ENCODE measurements at regions not wholly inside any gene's neighbourhood (a gene's known extent, or its start where the extent isn't known, plus 50 kb on each side); places are given as distances from the start of the nearest gene placed in this dataset.

- in situ Hi-C loops (cut with MboI; ENCODE audit: low pct_unique_long_range_greater_than_20kb, low sequenced_read_pairs, unreplicated experiment): no loop called here
- no peak for DNase-seq (ENCODE audit: low spot score)
- no peak for TF ChIP-seq CTCF (IDR thresholded peaks at IDR 0.05; ENCODE audit: extremely low read depth, insufficient read depth, missing control alignments)
Measured at GRCh38 chr9:82146677-82147076, 158.1 kb downstream of the SPATA31D1 start.

- no peak for TF ChIP-seq CTCF (IDR thresholded peaks at IDR 0.05; ENCODE audit: extremely low read depth, insufficient read depth, missing control alignments)
- in situ Hi-C loops (cut with MboI; ENCODE audit: low pct_unique_long_range_greater_than_20kb, low sequenced_read_pairs, unreplicated experiment): no loop called here
- DNase-seq (ENCODE audit: low spot score): no peak
Measured at GRCh38 chr9:82147798-82148425, 159.3 kb downstream of the SPATA31D1 start.

GRCh38 chr9:82148426-82148810 lies 159.8 kb downstream of the SPATA31D1 start:
- DNase-seq (ENCODE audit: low spot score): no peak
- in situ Hi-C loops (cut with MboI; ENCODE audit: low pct_unique_long_range_greater_than_20kb, low sequenced_read_pairs, unreplicated experiment): no loop called here

GRCh38 chr9:82148901-82149461 lies 160.4 kb downstream of the SPATA31D1 start:
- in situ Hi-C loops (cut with MboI; ENCODE audit: low pct_unique_long_range_greater_than_20kb, low sequenced_read_pairs, unreplicated experiment): no loop called here
- no peak for TF ChIP-seq CTCF (IDR thresholded peaks at IDR 0.05; ENCODE audit: extremely low read depth, insufficient read depth, missing control alignments)
- no peak for DNase-seq (ENCODE audit: low spot score)

More at GRCh38 chr9:82148426-82148810, 159.8 kb downstream of the SPATA31D1 start:
- TF ChIP-seq CTCF (IDR thresholded peaks at IDR 0.05; ENCODE audit: extremely low read depth, insufficient read depth, missing control alignments): no peak

- TF ChIP-seq CTCF (IDR thresholded peaks at IDR 0.05; ENCODE audit: extremely low read depth, insufficient read depth, missing control alignments): no peak
- in situ Hi-C loops (cut with MboI; ENCODE audit: low pct_unique_long_range_greater_than_20kb, low sequenced_read_pairs, unreplicated experiment): no loop called here
- no peak for DNase-seq (ENCODE audit: low spot score)
Measured at GRCh38 chr9:82149501-82149946, 161.0 kb downstream of the SPATA31D1 start.

- in situ Hi-C loops (cut with MboI; ENCODE audit: low pct_unique_long_range_greater_than_20kb, low sequenced_read_pairs, unreplicated experiment): no loop called here
- no peak for TF ChIP-seq CTCF (IDR thresholded peaks at IDR 0.05; ENCODE audit: extremely low read depth, insufficient read depth, missing control alignments)
- DNase-seq (ENCODE audit: low spot score): no peak
Measured at GRCh38 chr9:82152181-82152580, 163.6 kb downstream of the SPATA31D1 start.

Measured in GM13977 (cell line).